ENCODE measurements at regions not wholly inside any gene's neighbourhood (a gene's known extent, or its start where the extent isn't known, plus 50 kb on each side); places are given as distances from the start of the nearest gene placed in this dataset.

DNA sequence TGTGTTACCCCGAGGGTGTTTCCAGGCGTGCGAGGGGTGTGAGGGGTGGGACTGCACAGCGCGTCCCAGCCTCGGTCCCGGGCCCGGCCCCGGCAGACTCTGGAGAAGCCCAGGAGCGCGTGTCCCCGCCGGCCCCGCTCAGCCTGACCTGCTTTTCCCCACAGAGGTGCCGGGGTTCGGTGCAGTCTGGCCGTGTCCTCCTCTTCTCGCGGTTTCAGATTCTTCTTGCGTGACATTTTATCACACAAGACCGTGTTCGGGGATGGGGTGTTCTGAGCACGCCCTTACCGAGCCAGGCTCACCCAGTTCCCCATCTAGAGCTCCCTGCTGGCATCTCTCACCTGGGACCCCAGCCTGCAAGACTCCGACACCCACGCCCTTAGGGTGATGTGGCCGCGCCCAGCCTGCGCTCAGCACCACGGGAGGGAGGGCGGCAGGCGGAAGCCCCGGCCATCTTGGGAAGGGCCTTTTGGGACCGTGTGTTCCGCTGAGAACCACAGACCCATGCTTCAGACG is 775.6 kb downstream of the BRD1 start:
- TF ChIP-seq, protein P1, sequence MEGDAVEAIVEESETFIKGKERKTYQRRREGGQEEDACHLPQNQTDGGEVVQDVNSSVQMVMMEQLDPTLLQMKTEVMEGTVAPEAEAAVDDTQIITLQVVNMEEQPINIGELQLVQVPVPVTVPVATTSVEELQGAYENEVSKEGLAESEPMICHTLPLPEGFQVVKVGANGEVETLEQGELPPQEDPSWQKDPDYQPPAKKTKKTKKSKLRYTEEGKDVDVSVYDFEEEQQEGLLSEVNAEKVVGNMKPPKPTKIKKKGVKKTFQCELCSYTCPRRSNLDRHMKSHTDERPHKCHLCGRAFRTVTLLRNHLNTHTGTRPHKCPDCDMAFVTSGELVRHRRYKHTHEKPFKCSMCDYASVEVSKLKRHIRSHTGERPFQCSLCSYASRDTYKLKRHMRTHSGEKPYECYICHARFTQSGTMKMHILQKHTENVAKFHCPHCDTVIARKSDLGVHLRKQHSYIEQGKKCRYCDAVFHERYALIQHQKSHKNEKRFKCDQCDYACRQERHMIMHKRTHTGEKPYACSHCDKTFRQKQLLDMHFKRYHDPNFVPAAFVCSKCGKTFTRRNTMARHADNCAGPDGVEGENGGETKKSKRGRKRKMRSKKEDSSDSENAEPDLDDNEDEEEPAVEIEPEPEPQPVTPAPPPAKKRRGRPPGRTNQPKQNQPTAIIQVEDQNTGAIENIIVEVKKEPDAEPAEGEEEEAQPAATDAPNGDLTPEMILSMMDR (IDR thresholded peaks at IDR 0.05): no peak
- no peak for TF ChIP-seq POLR2A (IDR thresholded peaks at IDR 0.05)

Data from esophagus squamous epithelium (tissue), 4 donors.